ENCODE measurements at regions not wholly inside any gene's neighbourhood (a gene's known extent, or its start where the extent isn't known, plus 50 kb on each side); places are given as distances from the start of the nearest gene placed in this dataset.

DNA sequence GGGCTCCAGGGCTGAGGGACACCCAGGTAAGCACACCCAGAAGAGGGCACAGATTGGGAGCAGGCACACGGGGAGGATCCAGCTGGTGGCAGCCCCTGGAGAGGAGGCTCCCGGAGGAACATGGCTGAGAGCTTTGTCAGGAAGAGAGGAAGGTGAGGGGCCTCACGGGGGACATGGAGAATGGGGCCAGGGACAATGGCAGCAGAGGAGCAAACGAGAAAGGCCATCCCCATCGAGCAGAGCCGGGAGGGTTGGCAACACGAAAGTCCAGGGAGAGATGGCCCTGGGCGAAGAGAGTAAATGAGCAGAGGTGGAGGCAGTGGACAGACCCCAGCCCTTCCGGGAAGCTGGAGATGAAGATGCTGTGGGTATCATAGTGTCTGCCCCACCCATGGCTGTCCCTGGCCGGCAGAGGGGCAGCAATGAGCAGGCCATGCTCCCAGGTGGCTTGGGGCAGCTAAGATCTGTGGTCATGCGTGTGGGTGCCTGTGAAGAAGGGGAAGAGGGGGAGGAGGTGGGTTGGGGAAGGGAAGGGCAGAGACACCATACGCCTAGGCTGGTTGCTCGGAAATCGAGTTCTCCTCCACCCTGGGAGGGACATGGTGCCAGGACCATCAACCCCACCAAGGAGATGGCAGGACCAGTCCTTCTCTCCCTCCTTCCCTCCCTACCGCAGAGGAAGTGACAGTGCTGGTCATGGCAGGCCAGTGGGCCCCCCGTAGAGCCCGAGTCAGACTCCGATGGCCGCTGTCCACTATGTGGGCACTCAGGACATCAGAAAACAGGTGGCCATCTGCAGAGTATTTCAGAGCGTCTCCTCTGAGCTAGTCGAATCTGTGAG lies 191.7 kb downstream of the NDUFA10 start:
- no peak overlapping the region for H3K4me3 ChIP-seq (replicated peaks in 1 of 3; ENCODE audit: insufficient read depth in 1 of 3, low read depth in 1 of 3, low read length in 3 of 3)
- H3K27ac ChIP-seq (ENCODE audit: insufficient read depth, low read depth, low read length), result no peak overlapping the region
- H3K36me3 ChIP-seq (ENCODE audit: control insufficient read depth in 2 of 2, extremely low read depth in 1 of 2, insufficient read depth in 2 of 2, low read length in 2 of 2), result no peaks in the 10 kb centered on the region
- H3K9me3 ChIP-seq (replicated peaks; ENCODE audit: control insufficient read depth, insufficient read depth, low read length), result no peaks in the 10 kb centered on the region
- TF ChIP-seq JUN (IDR thresholded peaks at IDR 0.05; ENCODE audit: borderline replicate concordance, insufficient read depth, insufficient read length, low read depth) (no peak), FOS (IDR thresholded peaks at IDR 0.05; ENCODE audit: borderline replicate concordance, insufficient read depth, low read length) (no peak), MYC (IDR thresholded peaks at IDR 0.05; ENCODE audit: low read depth, low read length) (no peak), POLR2AphosphoS5 (IDR thresholded peaks at IDR 0.05; ENCODE audit: insufficient read depth, low read depth, low read length) (no peak), EZH2 (IDR thresholded peaks at IDR 0.05; ENCODE audit: borderline replicate concordance, low read depth, low read length, severe bottlenecking) (no peak), GATA2 (IDR thresholded peaks at IDR 0.05; ENCODE audit: insufficient read depth, insufficient read length, low read depth, low read length) (no peak), POLR2A (IDR thresholded peaks at IDR 0.05; ENCODE audit: low read depth, low read length) (no peak)
- TF ChIP-seq, protein P1, sequence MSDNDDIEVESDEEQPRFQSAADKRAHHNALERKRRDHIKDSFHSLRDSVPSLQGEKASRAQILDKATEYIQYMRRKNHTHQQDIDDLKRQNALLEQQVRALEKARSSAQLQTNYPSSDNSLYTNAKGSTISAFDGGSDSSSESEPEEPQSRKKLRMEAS (IDR thresholded peaks at IDR 0.05; ENCODE audit: insufficient read depth, insufficient read length), result no peak
- TF ChIP-seq, protein P2, sequence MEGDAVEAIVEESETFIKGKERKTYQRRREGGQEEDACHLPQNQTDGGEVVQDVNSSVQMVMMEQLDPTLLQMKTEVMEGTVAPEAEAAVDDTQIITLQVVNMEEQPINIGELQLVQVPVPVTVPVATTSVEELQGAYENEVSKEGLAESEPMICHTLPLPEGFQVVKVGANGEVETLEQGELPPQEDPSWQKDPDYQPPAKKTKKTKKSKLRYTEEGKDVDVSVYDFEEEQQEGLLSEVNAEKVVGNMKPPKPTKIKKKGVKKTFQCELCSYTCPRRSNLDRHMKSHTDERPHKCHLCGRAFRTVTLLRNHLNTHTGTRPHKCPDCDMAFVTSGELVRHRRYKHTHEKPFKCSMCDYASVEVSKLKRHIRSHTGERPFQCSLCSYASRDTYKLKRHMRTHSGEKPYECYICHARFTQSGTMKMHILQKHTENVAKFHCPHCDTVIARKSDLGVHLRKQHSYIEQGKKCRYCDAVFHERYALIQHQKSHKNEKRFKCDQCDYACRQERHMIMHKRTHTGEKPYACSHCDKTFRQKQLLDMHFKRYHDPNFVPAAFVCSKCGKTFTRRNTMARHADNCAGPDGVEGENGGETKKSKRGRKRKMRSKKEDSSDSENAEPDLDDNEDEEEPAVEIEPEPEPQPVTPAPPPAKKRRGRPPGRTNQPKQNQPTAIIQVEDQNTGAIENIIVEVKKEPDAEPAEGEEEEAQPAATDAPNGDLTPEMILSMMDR (IDR thresholded peaks at IDR 0.05; ENCODE audit: extremely low read depth in 1 of 2, insufficient read depth in 1 of 2, low read depth in 1 of 2, low read length in 2 of 2), result no peak
- H3K4me2 ChIP-seq (ENCODE audit: insufficient read depth, low read length), result no peak overlapping the region
- peaks cover 12% of the 10 kb centered on the region for H3K4me1 ChIP-seq (ENCODE audit: control insufficient read depth, extremely low read depth, insufficient read depth, low read length)
- no peaks in the 10 kb centered on the region for H3K9me1 ChIP-seq (replicated peaks; ENCODE audit: control insufficient read depth, extremely low read depth, insufficient read depth, low read length)
- no TSS peak for BruUV-seq (replicated peaks)
- FAIRE-seq (no peak), DNase-seq (ENCODE audit: low read depth, low spot score) (no peak)
- dilution Hi-C loops (cut with MboI; ENCODE audit: extremely low pct_ligation_motif_present, low sequenced_read_pairs) (no loop called here), intact Hi-C loops (cut with micrococcal nuclease) (no loop called here)
- H3K79me2 ChIP-seq (ENCODE audit: control insufficient read depth, insufficient read depth, low read length), result no peaks in the 10 kb centered on the region
- H4K20me1 ChIP-seq (replicated peaks; ENCODE audit: control insufficient read depth, extremely low read depth, insufficient read depth, low read length), result no peaks in the 10 kb centered on the region
- H2AFZ ChIP-seq (ENCODE audit: low read depth, low read length), result no peak overlapping the region
- no peaks in the 10 kb centered on the region for H3K27me3 ChIP-seq (ENCODE audit: control insufficient read depth in 2 of 2, insufficient read depth in 2 of 2, low read length in 2 of 2)
- H3K9ac ChIP-seq (replicated peaks; ENCODE audit: extremely low read depth, insufficient read depth, low read length), result no peak overlapping the region
- ChIA-PET CTCF (no interaction called here), POLR2A (no interaction called here)
